ENCODE measurements at regions not wholly inside any gene's neighbourhood (a gene's known extent, or its start where the extent isn't known, plus 50 kb on each side); places are given as distances from the start of the nearest gene placed in this dataset.

- DNase-seq (ENCODE audit: low read depth in 1 of 2, low spot score in 2 of 2): no peak
- H3K4me1 ChIP-seq (replicated peaks): peaks cover 32% of the 10 kb centered on the region
- H3K9me3 ChIP-seq (replicated peaks): no peaks in the 10 kb centered on the region
- H3K27ac ChIP-seq: no peak overlapping the region
- no peak overlapping the region for H3K4me3 ChIP-seq
- H3K36me3 ChIP-seq: no peaks in the 10 kb centered on the region
- no peaks in the 10 kb centered on the region for H3K27me3 ChIP-seq (replicated peaks)
Measured at GRCh38 chr1:117694543-117694942, 88.7 kb downstream of the TENT5C start.

- Histone ChIP-seq H3K9me3 (replicated peaks) (no peaks in the 10 kb centered on the region), H3K4me1 (replicated peaks) (peaks cover 19% of the 10 kb centered on the region), H3K36me3 (no peaks in the 10 kb centered on the region), H3K27me3 (replicated peaks) (no peaks in the 10 kb centered on the region), H3K27ac (peak overlapping the region; percentile 90), H3K4me3 (no peak overlapping the region)
- peak; percentile 68 to 78 for DNase-seq (ENCODE audit: low read depth in 1 of 2, low spot score in 2 of 2)
Measured at GRCh38 chr1:117695796-117696490, 90.1 kb downstream of the TENT5C start.

GRCh38 chr1:117696561-117696960 is 90.7 kb downstream of the TENT5C start:
- no peaks in the 10 kb centered on the region for H3K9me3 ChIP-seq (replicated peaks)
- peaks cover 19% of the 10 kb centered on the region for H3K4me1 ChIP-seq (replicated peaks)
- no peaks in the 10 kb centered on the region for H3K27me3 ChIP-seq (replicated peaks)
- no peaks in the 10 kb centered on the region for H3K36me3 ChIP-seq
- no peak overlapping the region for H3K4me3 ChIP-seq
- H3K27ac ChIP-seq: peak overlapping the region; percentile 90
- no peak for DNase-seq (ENCODE audit: low read depth in 1 of 2, low spot score in 2 of 2)

GRCh38 chr1:117697220-117697781 is 91.5 kb downstream of the TENT5C start:
- no peak for DNase-seq (ENCODE audit: low read depth in 1 of 2, low spot score in 2 of 2)
- Histone ChIP-seq H3K36me3 (no peaks in the 10 kb centered on the region), H3K9me3 (replicated peaks) (no peaks in the 10 kb centered on the region), H3K27me3 (replicated peaks) (no peaks in the 10 kb centered on the region), H3K27ac (peak overlapping the region; percentile 90), H3K4me1 (replicated peaks) (peaks cover 19% of the 10 kb centered on the region), H3K4me3 (no peak overlapping the region)

GRCh38 chr1:117698398-117699160 is 92.7 kb downstream of the TENT5C start:
- no peaks in the 10 kb centered on the region for H3K36me3 ChIP-seq
- peaks cover 25% of the 10 kb centered on the region for H3K4me1 ChIP-seq (replicated peaks)
- H3K27me3 ChIP-seq (replicated peaks): no peaks in the 10 kb centered on the region
- H3K4me3 ChIP-seq: no peak overlapping the region
- no peak overlapping the region for H3K27ac ChIP-seq
- DNase-seq (ENCODE audit: low read depth in 1 of 2, low spot score in 2 of 2): no peak
- H3K9me3 ChIP-seq (replicated peaks): no peaks in the 10 kb centered on the region

GRCh38 chr1:117699953-117700352 is 94.1 kb downstream of the TENT5C start:
- DNase-seq (ENCODE audit: low read depth in 1 of 2, low spot score in 2 of 2): no peak
- Histone ChIP-seq H3K9me3 (replicated peaks) (no peaks in the 10 kb centered on the region), H3K27ac (no peak overlapping the region), H3K27me3 (replicated peaks) (no peaks in the 10 kb centered on the region), H3K4me3 (no peak overlapping the region), H3K4me1 (replicated peaks) (peaks cover 25% of the 10 kb centered on the region), H3K36me3 (no peaks in the 10 kb centered on the region)

GRCh38 chr1:117702654-117703053 is 96.8 kb downstream of the TENT5C start:
- Histone ChIP-seq H3K9me3 (replicated peaks) (no peaks in the 10 kb centered on the region; the same call in 1 of the 2 replicates), H3K4me3 (no peak overlapping the region)
- no peak for DNase-seq (ENCODE audit: low read depth in 1 of 2, low spot score in 2 of 2)

GRCh38 chr1:117707371-117707770 is 101.5 kb downstream of the TENT5C start:
- H3K27me3 ChIP-seq (replicated peaks): no peaks in the 10 kb centered on the region
- H3K9me3 ChIP-seq (replicated peaks): no peaks in the 10 kb centered on the region; the same call in 1 of the 2 replicates
- DNase-seq (ENCODE audit: low read depth in 1 of 2, low spot score in 2 of 2): no peak
- no peaks in the 10 kb centered on the region for H3K36me3 ChIP-seq
- no peak overlapping the region for H3K4me3 ChIP-seq
- peaks cover 32% of the 10 kb centered on the region for H3K4me1 ChIP-seq (replicated peaks)
- no peak overlapping the region for H3K27ac ChIP-seq

More at GRCh38 chr1:117702654-117703053, 96.8 kb downstream of the TENT5C start:
- Histone ChIP-seq H3K36me3 (no peaks in the 10 kb centered on the region), H3K27me3 (replicated peaks) (no peaks in the 10 kb centered on the region), H3K4me1 (replicated peaks) (peaks cover 5% of the 10 kb centered on the region), H3K27ac (no peak overlapping the region)

GRCh38 chr1:117708323-117709248 is 102.7 kb downstream of the TENT5C start:
- Histone ChIP-seq H3K36me3 (no peaks in the 10 kb centered on the region), H3K27ac (no peak overlapping the region), H3K9me3 (replicated peaks) (no peaks in the 10 kb centered on the region; the same call in 1 of the 2 replicates), H3K4me1 (replicated peaks) (peaks cover 27% of the 10 kb centered on the region), H3K27me3 (replicated peaks) (no peaks in the 10 kb centered on the region), H3K4me3 (no peak overlapping the region)
- DNase-seq (ENCODE audit: low read depth in 1 of 2, low spot score in 2 of 2): no peak

GRCh38 chr1:117709249-117709691 is 103.4 kb downstream of the TENT5C start:
- peak in 1 of 2 experiments; percentile 50 for DNase-seq (ENCODE audit: low read depth in 1 of 2, low spot score in 2 of 2)

GRCh38 chr1:117710710-117711109 is 104.9 kb downstream of the TENT5C start:
- no peaks in the 10 kb centered on the region for H3K27me3 ChIP-seq (replicated peaks)
- no peaks in the 10 kb centered on the region for H3K36me3 ChIP-seq
- peaks cover 27% of the 10 kb centered on the region for H3K4me1 ChIP-seq (replicated peaks)
- DNase-seq (ENCODE audit: low read depth in 1 of 2, low spot score in 2 of 2): peak in 1 of 2 experiments; percentile 44
- H3K4me3 ChIP-seq: no peak overlapping the region
- no peaks in the 10 kb centered on the region; the same call in 1 of the 2 replicates for H3K9me3 ChIP-seq (replicated peaks)
- H3K27ac ChIP-seq: no peak overlapping the region

More at GRCh38 chr1:117709249-117709691, 103.4 kb downstream of the TENT5C start:
- Histone ChIP-seq H3K27me3 (replicated peaks) (no peaks in the 10 kb centered on the region), H3K9me3 (replicated peaks) (no peaks in the 10 kb centered on the region; the same call in 1 of the 2 replicates), H3K27ac (no peak overlapping the region), H3K4me1 (replicated peaks) (peaks cover 27% of the 10 kb centered on the region), H3K36me3 (no peaks in the 10 kb centered on the region), H3K4me3 (no peak overlapping the region)

GRCh38 chr1:117712621-117713020 is 106.8 kb downstream of the TENT5C start:
- no peaks in the 10 kb centered on the region for H3K36me3 ChIP-seq
- no peak overlapping the region for H3K4me3 ChIP-seq
- H3K27ac ChIP-seq: no peak overlapping the region
- H3K9me3 ChIP-seq (replicated peaks): no peaks in the 10 kb centered on the region
- DNase-seq (ENCODE audit: low read depth in 1 of 2, low spot score in 2 of 2): no peak
- H3K4me1 ChIP-seq (replicated peaks): peaks cover 27% of the 10 kb centered on the region
- no peaks in the 10 kb centered on the region for H3K27me3 ChIP-seq (replicated peaks)

GRCh38 chr1:117714546-117714945 is 108.7 kb downstream of the TENT5C start:
- no peak overlapping the region for H3K27ac ChIP-seq
- H3K4me1 ChIP-seq (replicated peaks): peaks cover 15% of the 10 kb centered on the region

More at GRCh38 chr1:117714546-117714945, 108.7 kb downstream of the TENT5C start:
- no peak for DNase-seq (ENCODE audit: low read depth in 1 of 2, low spot score in 2 of 2)
- Histone ChIP-seq H3K4me3 (no peak overlapping the region), H3K9me3 (replicated peaks) (no peaks in the 10 kb centered on the region), H3K27me3 (replicated peaks) (no peaks in the 10 kb centered on the region), H3K36me3 (no peaks in the 10 kb centered on the region)

All from SJSA1 (cell line).